Neural crest cell (in vitro differentiated cells): ENCODE measurements at regions not wholly inside any gene's neighbourhood (a gene's known extent, or its start where the extent isn't known, plus 50 kb on each side); places are given as distances from the start of the nearest gene placed in this dataset.

Experiments
- DNase-seq: peaks from one replicate; pipeline ENCODE4 v3.0.0; 2021; ENCODE audit warnings: low read depth, mixed read lengths, low spot score
- H3K27ac Mint-ChIP-seq: one replicate; pipeline ENCODE4 v1.8.0; 2021; ENCODE audit warnings: mild to moderate bottlenecking, mixed read lengths; ENCODE audit not compliant: unreplicated experiment
- H3K27me3 Mint-ChIP-seq: 2 replicates; pipeline ENCODE4 v1.8.0; 2021; ENCODE audit warnings: low read depth, mild to moderate bottlenecking, mixed read lengths
- H3K36me3 Mint-ChIP-seq: 2 replicates; pipeline ENCODE4 v1.8.0; 2021; ENCODE audit warnings: low read depth, mild to moderate bottlenecking, mixed read lengths
- H3K4me1 Mint-ChIP-seq: 2 replicates; pipeline ENCODE4 v1.8.0; 2021; ENCODE audit warnings: mixed read lengths
- H3K4me3 Mint-ChIP-seq: one replicate; pipeline ENCODE4 v1.8.0; 2021; ENCODE audit warnings: mild to moderate bottlenecking, mixed read lengths
- H3K9me3 Mint-ChIP-seq: 2 replicates; pipeline ENCODE4 v1.8.0; 2021; ENCODE audit warnings: mixed read lengths
- CTCF ChIP-seq: fragments of 200-600 bp; sonication (generic); conservative IDR thresholded peaks from 2 replicates; pipeline ENCODE4 v1.5.0; 2021; ENCODE audit warnings: antibody characterized with exemption, mild to moderate bottlenecking

GRCh38 chr21:16363100-16363499 lies 633.3 kb downstream of the USP25 start:
- no peak for DNase-seq
- Mint-ChIP-seq H3K36me3 (peaks cover 8% of the 10 kb centered on the region), H3K27ac (no peak overlapping the region), H3K4me1 (peaks cover 6% of the 10 kb centered on the region), H3K9me3 (peaks cover 8% of the 10 kb centered on the region), H3K27me3 (no peaks in the 10 kb centered on the region), H3K4me3 (no peak overlapping the region)
- TF ChIP-seq CTCF, result no peak

GRCh38 chr21:16363518-16363917 lies 633.7 kb downstream of the USP25 start:
- DNase-seq, result no peak
- H3K9me3 Mint-ChIP-seq, result peaks cover 8% of the 10 kb centered on the region
- no peak for TF ChIP-seq CTCF
- peaks cover 8% of the 10 kb centered on the region for H3K36me3 Mint-ChIP-seq
- no peak overlapping the region for H3K4me3 Mint-ChIP-seq
- H3K27me3 Mint-ChIP-seq, result no peaks in the 10 kb centered on the region
- H3K4me1 Mint-ChIP-seq, result peaks cover 6% of the 10 kb centered on the region
- H3K27ac Mint-ChIP-seq, result no peak overlapping the region

- Mint-ChIP-seq H3K9me3 (no peaks in the 10 kb centered on the region), H3K36me3 (peaks cover 2% of the 10 kb centered on the region), H3K27me3 (no peaks in the 10 kb centered on the region), H3K27ac (no peak overlapping the region), H3K4me1 (peaks cover 6% of the 10 kb centered on the region), H3K4me3 (no peak overlapping the region)
- no peak for TF ChIP-seq CTCF
- DNase-seq, result no peak
Measured at GRCh38 chr21:16366207-16366606, 636.4 kb downstream of the USP25 start.

- Mint-ChIP-seq H3K9me3 (no peaks in the 10 kb centered on the region), H3K4me3 (no peak overlapping the region), H3K27ac (no peak overlapping the region), H3K4me1 (peaks cover 6% of the 10 kb centered on the region), H3K27me3 (no peaks in the 10 kb centered on the region), H3K36me3 (peaks cover 2% of the 10 kb centered on the region)
- TF ChIP-seq CTCF, result no peak
- no peak for DNase-seq
Measured at GRCh38 chr21:16367079-16367478, 637.3 kb downstream of the USP25 start.

GRCh38 chr21:16370186-16370585 lies 640.4 kb downstream of the USP25 start:
- Mint-ChIP-seq H3K4me3 (no peak overlapping the region), H3K9me3 (no peaks in the 10 kb centered on the region), H3K4me1 (peaks cover 11% of the 10 kb centered on the region), H3K27ac (no peak overlapping the region), H3K36me3 (peaks cover 2% of the 10 kb centered on the region), H3K27me3 (no peaks in the 10 kb centered on the region)
- DNase-seq, result no peak
- no peak for TF ChIP-seq CTCF

GRCh38 chr21:16372586-16372985 lies 642.8 kb downstream of the USP25 start:
- Mint-ChIP-seq H3K9me3 (no peaks in the 10 kb centered on the region), H3K27me3 (no peaks in the 10 kb centered on the region), H3K36me3 (peaks cover 2% of the 10 kb centered on the region), H3K4me3 (no peak overlapping the region), H3K27ac (no peak overlapping the region), H3K4me1 (peaks cover 5% of the 10 kb centered on the region)
- no peak for DNase-seq
- no peak for TF ChIP-seq CTCF
